Effector memory CD8-positive, alpha-beta T cell (primary cell): ENCODE measurements at regions not wholly inside any gene's neighbourhood (a gene's known extent, or its start where the extent isn't known, plus 50 kb on each side); places are given as distances from the start of the nearest gene placed in this dataset.

Source experiments
- ATAC-seq: fragments of 150-1000 bp; cut with Tn5 transposase; replicated peaks from 2 replicates; pipeline ENCODE4 v1.10.0; 2021; ENCODE audit warnings: mild to moderate bottlenecking, moderate library complexity
- DNase-seq, 3 experiments: peaks; one replicate each; pipeline ENCODE4 v3.0.0; 2021
- H3K27ac Mint-ChIP-seq, 2 donors: one replicate each; pipeline ENCODE4 v1.8.0; 2022; ENCODE audit warnings: mild to moderate bottlenecking in 2 of 2, mixed read lengths in 2 of 2, moderate library complexity in 2 of 2
- H3K27me3 Mint-ChIP-seq, 2 donors: one replicate each; pipeline ENCODE4 v1.8.0; 2022; ENCODE audit warnings: mixed read lengths in 2 of 2
- H3K36me3 Mint-ChIP-seq: one replicate; pipeline ENCODE4 v1.8.0; 2022; ENCODE audit warnings: mild to moderate bottlenecking, moderate library complexity, mixed read lengths; ENCODE audit not compliant: insufficient read depth
- H3K4me1 Mint-ChIP-seq, 2 donors: one replicate each; pipeline ENCODE4 v1.8.0; 2022; ENCODE audit warnings: low read depth in 2 of 2, mixed read lengths in 2 of 2
- H3K4me3 Mint-ChIP-seq, 2 donors: one replicate each; pipeline ENCODE4 v1.8.0; 2022; ENCODE audit warnings: mild to moderate bottlenecking in 2 of 2, mixed read lengths in 2 of 2, moderate library complexity in 2 of 2
- H3K9me3 Mint-ChIP-seq, 2 donors: one replicate each; pipeline ENCODE4 v1.8.0; 2022; ENCODE audit warnings: mixed read lengths in 2 of 2

DNA sequence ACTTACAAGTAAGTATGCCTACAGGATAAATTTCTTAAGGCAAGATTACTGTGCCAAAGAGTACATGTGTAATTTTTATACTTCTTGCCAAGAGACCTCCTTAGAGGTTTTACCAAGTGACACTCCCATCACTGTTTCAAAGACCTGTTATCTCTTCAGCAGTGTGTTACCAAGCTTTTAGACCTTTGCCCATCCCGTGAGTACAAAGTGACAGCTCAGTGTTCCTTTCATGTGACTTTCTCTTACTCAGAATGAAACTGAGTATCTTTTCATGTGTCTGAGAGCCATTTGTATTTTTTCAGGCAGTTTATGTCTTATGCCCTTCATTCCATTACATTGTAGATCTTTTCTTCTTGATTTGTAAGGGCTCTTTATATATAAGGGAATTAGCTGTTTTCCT is 287.5 kb upstream of the SALL3 start:
- Mint-ChIP-seq H3K9me3 (no peaks in the 10 kb centered on the region), H3K27me3 (no peaks in the 10 kb centered on the region), H3K4me1 (no peaks in the 10 kb centered on the region), H3K36me3 (no peaks in the 10 kb centered on the region), H3K27ac (no peak overlapping the region), H3K4me3 (no peak overlapping the region)
- ATAC-seq (no peak), DNase-seq (no peak)

DNA sequence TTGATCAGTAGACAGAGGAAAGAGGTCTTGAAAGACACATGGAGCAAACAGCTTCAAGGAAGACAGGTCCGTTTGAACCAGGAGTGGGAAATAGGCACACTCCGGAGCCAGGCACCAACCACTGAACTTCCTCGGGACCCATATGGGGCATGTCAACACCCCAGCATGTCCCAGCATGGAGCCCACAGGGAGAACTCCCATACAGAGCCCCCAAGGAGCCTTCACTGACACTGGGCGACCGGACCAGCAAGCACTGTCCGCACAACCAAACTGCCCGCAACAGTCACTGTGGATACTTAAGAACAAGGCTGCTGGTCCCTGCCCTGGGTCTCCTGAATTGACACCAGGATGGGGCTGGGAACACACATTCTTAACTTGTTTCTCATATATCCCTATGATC is 286.2 kb upstream of the SALL3 start:
- no peaks in the 10 kb centered on the region for H3K27me3 Mint-ChIP-seq

DNA sequence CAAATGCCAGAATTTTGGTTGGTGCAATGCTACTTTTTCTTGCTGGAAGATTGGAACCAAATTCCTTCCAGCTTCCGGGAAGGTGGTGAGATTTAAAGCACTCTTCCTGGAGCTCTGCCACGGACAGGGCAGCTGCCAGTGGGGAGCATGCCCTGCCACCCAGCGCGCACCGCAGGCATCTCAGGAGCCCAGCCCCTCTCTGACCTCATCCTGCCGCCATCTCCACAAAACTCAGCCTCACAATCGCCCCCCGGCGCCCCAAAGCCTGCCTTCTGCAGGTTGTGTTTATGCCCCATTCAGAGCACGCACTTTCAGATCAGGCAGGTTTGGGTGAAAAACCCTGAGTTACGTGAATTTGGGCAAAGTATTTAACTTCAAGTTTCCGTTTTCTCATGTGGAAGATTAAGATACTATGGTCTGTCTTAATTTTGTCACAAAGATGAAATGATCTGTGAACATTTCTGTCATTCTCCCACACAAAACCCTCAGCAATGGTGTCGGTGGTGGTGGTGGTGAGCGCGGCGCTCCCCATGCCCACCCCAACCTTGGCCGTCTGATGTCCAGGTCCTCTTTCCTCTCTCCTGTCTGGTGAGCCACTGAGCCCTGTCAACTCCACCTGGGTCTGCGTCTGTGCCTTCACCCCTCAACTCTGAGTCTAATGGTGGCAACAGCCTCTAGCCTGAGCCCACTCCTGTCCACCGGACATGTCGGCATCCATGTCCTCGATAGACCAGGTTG is 282.8 kb upstream of the SALL3 start:
- H3K27ac Mint-ChIP-seq: no peak overlapping the region
- peaks cover 0 to 2% of the 10 kb centered on the region in 2 donors for H3K27me3 Mint-ChIP-seq
- no peaks in the 10 kb centered on the region for H3K36me3 Mint-ChIP-seq
- DNase-seq (no peak), ATAC-seq (no peak)
- no peaks in the 10 kb centered on the region for H3K4me1 Mint-ChIP-seq
- no peaks in the 10 kb centered on the region for H3K9me3 Mint-ChIP-seq
- H3K4me3 Mint-ChIP-seq: no peak overlapping the region

More for the DNA sequence above, 286.2 kb upstream of the SALL3 start:
- no peak overlapping the region for H3K27ac Mint-ChIP-seq
- no peaks in the 10 kb centered on the region for H3K4me1 Mint-ChIP-seq
- no peak overlapping the region for H3K4me3 Mint-ChIP-seq
- DNase-seq: no peak
- no peak for ATAC-seq
- H3K36me3 Mint-ChIP-seq: no peaks in the 10 kb centered on the region
- no peaks in the 10 kb centered on the region for H3K9me3 Mint-ChIP-seq

DNA sequence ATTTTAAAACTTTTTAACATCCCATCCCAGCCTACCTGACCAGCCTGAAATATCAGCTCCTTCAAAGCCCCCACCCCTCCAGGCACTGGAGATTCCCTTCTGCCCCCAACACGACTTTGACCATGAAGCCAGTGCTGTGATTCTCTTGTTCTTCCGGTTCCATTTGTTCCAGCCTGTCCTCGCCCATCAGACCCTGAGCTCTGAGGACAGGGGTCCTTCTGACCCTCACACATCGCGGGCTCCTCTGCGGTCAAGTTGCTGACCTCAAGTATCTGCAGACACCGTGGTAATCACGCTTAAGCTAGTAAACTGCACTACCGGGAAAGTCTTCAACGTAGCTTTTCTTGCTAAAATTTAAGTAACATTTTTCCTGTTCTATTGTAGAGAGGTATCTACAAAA is 282.2 kb upstream of the SALL3 start:
- DNase-seq (no peak), ATAC-seq (no peak)
- Mint-ChIP-seq H3K9me3 (no peaks in the 10 kb centered on the region), H3K27ac (no peak overlapping the region), H3K27me3 (peaks cover 0 to 8% of the 10 kb centered on the region in 2 donors), H3K4me1 (no peaks in the 10 kb centered on the region), H3K4me3 (no peak overlapping the region), H3K36me3 (no peaks in the 10 kb centered on the region)

DNA sequence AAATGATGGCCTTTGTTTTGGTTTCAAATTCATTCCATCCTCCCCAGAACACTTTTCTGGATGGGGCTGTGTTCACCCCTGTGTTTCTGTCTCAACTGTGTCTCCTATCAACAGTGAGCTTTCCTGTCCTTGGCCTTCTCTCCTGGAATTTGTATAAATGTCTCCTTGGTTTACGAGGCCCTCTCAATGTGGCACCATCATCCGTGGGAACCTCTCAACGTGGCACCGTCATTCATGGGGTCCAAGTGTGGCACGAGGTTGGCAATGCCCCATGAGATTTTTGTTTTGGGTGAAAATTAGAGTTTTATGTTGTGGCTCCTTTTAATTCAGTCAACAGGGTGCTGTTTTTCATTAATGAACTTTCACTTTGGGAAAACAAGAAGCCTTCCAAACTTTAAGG is 280.7 kb upstream of the SALL3 start:
- Mint-ChIP-seq H3K36me3 (no peaks in the 10 kb centered on the region), H3K27me3 (peaks cover 7 to 14% of the 10 kb centered on the region in 2 donors), H3K9me3 (peaks cover 0 to 6% of the 10 kb centered on the region in 2 donors), H3K4me3 (no peak overlapping the region), H3K4me1 (no peaks in the 10 kb centered on the region), H3K27ac (no peak overlapping the region)
- DNase-seq (no peak), ATAC-seq (no peak)

DNA sequence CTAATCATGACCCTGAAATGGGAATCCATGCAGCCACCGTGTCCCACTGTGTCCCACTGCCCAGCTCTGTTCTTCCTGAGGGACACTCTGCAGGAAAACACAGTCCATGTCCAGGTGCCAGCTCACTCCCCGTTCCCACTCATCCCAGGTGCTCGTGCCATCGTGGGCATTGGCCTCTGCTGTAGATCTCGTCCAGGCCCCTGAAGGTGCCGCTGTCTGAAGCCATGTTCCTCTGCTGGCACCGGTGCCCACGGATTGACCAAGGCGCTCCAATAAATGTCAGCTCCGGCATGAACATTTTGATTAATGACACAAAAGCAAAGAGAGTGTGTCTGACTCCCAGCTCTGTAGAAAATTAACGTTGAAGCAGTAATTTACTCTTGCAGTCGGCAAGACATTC is 280.1 kb upstream of the SALL3 start:
- H3K36me3 Mint-ChIP-seq: no peaks in the 10 kb centered on the region
- DNase-seq (no peak), ATAC-seq (no peak)
- H3K27ac Mint-ChIP-seq: no peak overlapping the region
- H3K9me3 Mint-ChIP-seq: peaks cover 0 to 12% of the 10 kb centered on the region in 2 donors
- H3K27me3 Mint-ChIP-seq: peaks cover 13 to 17% of the 10 kb centered on the region in 2 donors
- H3K4me1 Mint-ChIP-seq: no peaks in the 10 kb centered on the region
- no peak overlapping the region for H3K4me3 Mint-ChIP-seq

DNA sequence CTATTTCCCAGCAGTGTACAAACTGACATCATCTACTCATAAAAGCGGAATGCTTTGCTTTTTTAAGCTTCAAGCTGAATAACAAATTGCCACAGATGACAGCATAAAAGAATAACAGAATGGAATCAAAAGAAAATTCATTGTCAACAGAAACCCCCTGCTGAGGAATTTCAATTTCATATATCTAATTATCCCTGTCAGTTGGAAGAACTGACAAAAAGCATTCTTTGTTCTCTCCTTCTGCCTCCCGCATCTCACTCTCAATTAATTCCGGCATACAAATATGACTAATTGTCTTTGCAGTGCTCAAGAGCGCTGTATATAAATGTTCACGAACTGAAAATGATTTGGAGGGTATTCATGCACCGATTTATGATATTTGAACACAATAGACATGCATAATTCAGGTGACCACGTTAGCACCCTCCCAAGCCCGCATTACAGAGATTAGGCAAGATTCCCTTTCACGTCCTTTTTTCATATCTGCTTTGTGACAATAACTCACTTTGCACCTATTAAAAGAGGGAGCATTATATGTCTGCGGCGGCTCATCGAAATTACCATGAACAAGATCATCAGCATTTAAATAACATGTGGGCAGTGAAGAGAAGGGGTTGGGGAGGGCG is 277.7 kb upstream of the SALL3 start:
- Mint-ChIP-seq H3K36me3 (no peaks in the 10 kb centered on the region), H3K4me3 (no peak overlapping the region), H3K9me3 (peaks cover 0 to 14% of the 10 kb centered on the region in 2 donors), H3K27me3 (peaks cover 17 to 18% of the 10 kb centered on the region in 2 donors), H3K4me1 (no peaks in the 10 kb centered on the region), H3K27ac (no peak overlapping the region)
- ATAC-seq (no peak), DNase-seq (no peak)

DNA sequence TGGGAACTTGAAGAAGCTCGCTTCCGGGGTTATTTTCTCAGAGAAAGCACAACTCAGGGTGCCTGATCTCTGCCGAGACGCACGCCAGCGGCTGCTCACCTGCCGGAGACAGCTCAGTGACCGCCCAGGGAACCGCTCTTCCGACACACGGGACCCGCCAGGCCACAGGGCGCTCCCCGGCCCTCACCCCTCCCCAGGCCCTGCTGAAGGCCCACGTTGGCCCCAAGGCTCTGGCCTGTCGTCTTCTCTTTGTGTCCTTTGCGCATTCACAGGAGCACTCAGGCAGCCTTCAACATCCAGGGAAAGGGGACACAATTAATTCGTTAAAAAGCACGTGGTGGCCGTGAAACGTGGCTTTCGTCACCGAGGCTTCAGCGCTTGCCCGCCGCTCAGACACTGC is 276.3 kb upstream of the SALL3 start:
- peaks cover 17 to 18% of the 10 kb centered on the region in 2 donors for H3K27me3 Mint-ChIP-seq
- no peak for ATAC-seq
- DNase-seq: no peak
- H3K36me3 Mint-ChIP-seq: no peaks in the 10 kb centered on the region
- no peak overlapping the region for H3K4me3 Mint-ChIP-seq
- H3K9me3 Mint-ChIP-seq: peaks cover 4 to 19% of the 10 kb centered on the region in 2 donors
- H3K4me1 Mint-ChIP-seq: no peaks in the 10 kb centered on the region
- H3K27ac Mint-ChIP-seq: no peak overlapping the region

DNA sequence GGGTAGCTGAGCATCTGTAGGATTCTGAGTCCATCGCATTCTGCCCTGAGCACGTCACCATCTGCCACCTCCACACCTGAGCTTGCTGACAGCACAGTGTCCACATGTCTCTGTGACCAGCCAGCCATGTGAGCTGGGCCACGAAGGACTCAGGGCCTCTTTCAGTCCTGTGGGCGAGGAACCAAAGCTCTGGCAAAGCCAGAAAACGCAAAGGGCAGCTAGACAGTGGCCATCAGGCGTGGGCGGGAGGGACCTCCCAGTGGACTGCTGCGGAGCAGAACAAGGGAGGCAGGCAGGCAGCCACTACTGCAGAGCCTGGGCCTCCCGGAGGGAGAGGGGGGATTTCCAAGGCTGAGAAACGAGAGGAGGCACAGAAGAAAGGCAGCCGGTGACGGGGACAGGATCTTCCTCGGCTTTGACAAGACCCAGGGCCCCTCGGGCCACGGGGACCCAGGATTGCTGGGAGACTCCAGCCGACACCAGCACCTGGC is 274.6 kb upstream of the SALL3 start:
- DNase-seq (no peak), ATAC-seq (no peak)
- H3K27ac Mint-ChIP-seq: no peak overlapping the region
- no peaks in the 10 kb centered on the region for H3K4me1 Mint-ChIP-seq
- H3K27me3 Mint-ChIP-seq: peaks cover 17 to 18% of the 10 kb centered on the region in 2 donors
- no peaks in the 10 kb centered on the region for H3K36me3 Mint-ChIP-seq
- H3K4me3 Mint-ChIP-seq: no peak overlapping the region
- H3K9me3 Mint-ChIP-seq: peaks cover 8 to 27% of the 10 kb centered on the region in 2 donors

DNA sequence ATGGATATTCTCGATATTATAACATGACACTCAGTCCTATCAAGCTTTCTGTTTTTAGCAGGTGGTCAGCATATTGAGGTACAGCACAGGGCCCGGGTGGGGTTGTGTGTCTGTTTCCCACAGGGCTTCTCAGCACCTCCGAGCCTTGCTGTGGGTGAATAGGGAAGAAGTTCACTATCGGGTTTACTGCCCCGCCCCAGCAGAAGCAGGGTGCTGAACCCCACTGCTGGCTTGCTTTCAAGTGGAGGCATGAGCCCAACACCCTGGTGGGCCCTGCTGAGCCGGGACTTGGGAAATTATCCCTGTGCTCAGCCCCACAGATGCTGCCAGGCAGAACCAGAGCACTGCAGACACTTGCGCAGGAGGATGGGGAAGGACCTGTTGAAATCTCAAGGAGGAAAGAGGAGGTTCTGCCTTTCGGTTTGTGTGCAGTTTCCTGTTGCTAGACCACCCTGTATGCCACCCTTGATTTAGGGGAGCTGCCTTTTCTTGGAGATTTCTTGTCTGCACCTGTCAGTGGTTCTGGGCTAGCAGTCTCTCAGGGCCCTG is 270.3 kb upstream of the SALL3 start:
- peaks cover 7 to 21% of the 10 kb centered on the region in 2 donors for H3K27me3 Mint-ChIP-seq
- no peak for DNase-seq
- H3K4me3 Mint-ChIP-seq: no peak overlapping the region
- ATAC-seq: no peak
- H3K4me1 Mint-ChIP-seq: peaks cover 0 to under 1% of the 10 kb centered on the region in 2 donors
- peaks cover 8 to 16% of the 10 kb centered on the region in 2 donors for H3K9me3 Mint-ChIP-seq
- H3K36me3 Mint-ChIP-seq: no peaks in the 10 kb centered on the region
- H3K27ac Mint-ChIP-seq: no peak overlapping the region

DNA sequence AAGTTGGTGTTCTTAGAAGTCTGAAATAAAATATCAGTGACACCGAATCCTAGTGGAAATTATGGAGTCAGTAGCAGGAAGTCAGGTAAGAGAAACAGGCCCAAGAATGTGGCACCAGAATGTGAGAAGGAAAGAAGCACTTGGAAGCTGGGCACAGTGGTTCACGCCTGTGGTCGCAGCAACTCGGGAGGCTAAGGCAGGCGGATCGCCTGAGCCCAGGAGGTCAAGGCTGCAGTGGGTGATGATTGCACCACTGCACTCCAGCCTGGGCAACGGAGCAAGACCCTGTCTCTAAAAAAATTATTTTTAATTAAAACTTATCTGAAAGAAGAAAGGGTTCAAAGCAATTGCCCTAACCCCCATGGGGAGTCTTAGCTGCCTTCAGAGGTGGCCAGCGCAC is 268.3 kb upstream of the SALL3 start:
- ATAC-seq (no peak), DNase-seq (no peak)
- H3K4me3 Mint-ChIP-seq: no peak overlapping the region
- H3K9me3 Mint-ChIP-seq: peaks cover 8 to 13% of the 10 kb centered on the region in 2 donors
- no peaks in the 10 kb centered on the region for H3K36me3 Mint-ChIP-seq
- no peak overlapping the region for H3K27ac Mint-ChIP-seq
- peaks cover 7 to 18% of the 10 kb centered on the region in 2 donors for H3K27me3 Mint-ChIP-seq
- peaks cover 0 to 4% of the 10 kb centered on the region in 2 donors for H3K4me1 Mint-ChIP-seq

DNA sequence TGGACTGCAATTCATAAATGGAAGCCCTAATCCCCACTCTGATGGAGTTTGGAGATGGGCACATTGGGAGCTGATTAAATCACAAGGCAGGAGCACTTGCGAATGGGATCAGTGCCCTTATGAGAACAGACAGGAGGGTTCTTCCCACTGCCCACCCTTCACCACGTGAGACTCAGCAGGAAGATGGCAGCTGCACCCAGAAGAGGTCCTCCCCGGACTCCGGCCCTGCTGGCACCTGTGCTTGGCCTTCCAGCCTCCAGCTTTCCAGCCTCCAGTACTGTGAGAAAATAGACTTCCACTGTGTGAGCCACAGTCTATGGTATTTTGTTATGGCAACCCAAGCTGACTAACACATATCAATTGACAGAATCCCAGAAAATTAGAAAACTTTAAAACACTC is 267.6 kb upstream of the SALL3 start:
- Mint-ChIP-seq H3K9me3 (peaks cover 8 to 13% of the 10 kb centered on the region in 2 donors), H3K4me3 (no peak overlapping the region), H3K27ac (no peak overlapping the region), H3K36me3 (no peaks in the 10 kb centered on the region), H3K4me1 (peaks cover 0 to 4% of the 10 kb centered on the region in 2 donors), H3K27me3 (peaks cover 7 to 18% of the 10 kb centered on the region in 2 donors)
- DNase-seq (no peak), ATAC-seq (no peak)

DNA sequence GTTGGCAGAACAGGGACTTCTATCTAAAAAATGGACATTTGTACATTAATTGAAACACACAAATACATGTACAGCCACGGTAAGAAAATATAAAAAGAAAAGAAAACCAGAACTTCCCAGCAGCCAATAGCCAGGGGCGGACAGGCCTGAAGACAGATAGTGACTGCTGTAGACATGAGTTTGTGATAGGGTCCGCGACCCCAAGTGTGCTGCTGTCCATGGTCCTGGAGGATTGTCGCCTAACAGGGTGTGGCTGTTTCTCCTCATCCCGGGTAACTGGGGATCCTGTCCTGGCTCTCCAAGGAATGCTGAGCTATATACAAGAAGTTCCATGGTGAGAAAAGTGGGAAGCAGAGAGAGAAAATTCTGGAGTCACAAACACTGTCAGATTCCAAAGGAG is 266.5 kb upstream of the SALL3 start:
- H3K27me3 Mint-ChIP-seq: peaks cover 7 to 18% of the 10 kb centered on the region in 2 donors
- ATAC-seq: no peak
- H3K4me1 Mint-ChIP-seq: peaks cover 0 to 4% of the 10 kb centered on the region in 2 donors
- H3K4me3 Mint-ChIP-seq: no peak overlapping the region
- no peak overlapping the region for H3K27ac Mint-ChIP-seq
- peaks cover 6 to 9% of the 10 kb centered on the region in 2 donors for H3K9me3 Mint-ChIP-seq
- no peak for DNase-seq
- no peaks in the 10 kb centered on the region for H3K36me3 Mint-ChIP-seq

DNA sequence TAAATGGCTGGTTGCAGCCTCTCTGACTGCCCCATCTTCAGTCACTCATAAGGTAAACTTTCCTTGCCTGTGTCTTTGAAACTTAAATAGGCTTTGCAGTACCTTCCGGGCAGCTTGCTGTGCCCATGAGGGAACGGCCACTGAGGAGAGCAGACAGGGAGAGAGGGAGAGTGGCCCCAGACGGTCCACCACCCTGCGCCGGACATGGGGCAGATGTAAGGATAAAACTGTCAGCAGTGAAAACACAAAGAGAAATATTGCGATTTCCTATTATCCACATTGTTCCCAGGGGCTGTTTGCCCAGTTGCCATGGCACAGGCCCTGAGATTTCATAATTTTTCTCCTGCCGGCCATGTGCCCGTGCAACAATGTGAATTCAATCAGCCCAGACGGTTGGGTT is 265.9 kb upstream of the SALL3 start:
- Mint-ChIP-seq H3K4me3 (no peak overlapping the region), H3K4me1 (peaks cover 0 to 4% of the 10 kb centered on the region in 2 donors), H3K9me3 (peaks cover under 1 to 4% of the 10 kb centered on the region in 2 donors), H3K27me3 (peaks cover 7 to 24% of the 10 kb centered on the region in 2 donors), H3K27ac (no peak overlapping the region), H3K36me3 (no peaks in the 10 kb centered on the region)
- ATAC-seq (no peak), DNase-seq (no peak)
